Mammary epithelial cell (primary cell): ENCODE measurements at regions not wholly inside any gene's neighbourhood (a gene's known extent, or its start where the extent isn't known, plus 50 kb on each side); places are given as distances from the start of the nearest gene placed in this dataset.
"Not testable (repeated sequence)": the region's sequence is repeated elsewhere in the genome, so short reads cannot be mapped to it uniquely, and the experiment has no call there.

ENCODE experiments used
- EZH2 ChIP-seq: IDR thresholded peaks from 2 replicates; pipeline ENCODE4 v1.6.1; 2012; ENCODE audit warnings: low read length, inconsistent platforms, borderline replicate concordance
- TF ChIP-seq, protein P1 (sequence below), 2 donors: IDR thresholded peaks in 1 of 2; conservative IDR thresholded peaks in 1 of 2; 2 replicates each; pipeline ENCODE4 v1.5.1; 2011 to 2012; ENCODE audit warnings: inconsistent platforms in 2 of 2, low read length in 2 of 2, mild to moderate bottlenecking in 2 of 2, control low read depth in 1 of 2, low read depth in 1 of 2; ENCODE audit not compliant: insufficient read depth in 1 of 2; ENCODE audit errors: extremely low read depth in 1 of 2

DNA sequence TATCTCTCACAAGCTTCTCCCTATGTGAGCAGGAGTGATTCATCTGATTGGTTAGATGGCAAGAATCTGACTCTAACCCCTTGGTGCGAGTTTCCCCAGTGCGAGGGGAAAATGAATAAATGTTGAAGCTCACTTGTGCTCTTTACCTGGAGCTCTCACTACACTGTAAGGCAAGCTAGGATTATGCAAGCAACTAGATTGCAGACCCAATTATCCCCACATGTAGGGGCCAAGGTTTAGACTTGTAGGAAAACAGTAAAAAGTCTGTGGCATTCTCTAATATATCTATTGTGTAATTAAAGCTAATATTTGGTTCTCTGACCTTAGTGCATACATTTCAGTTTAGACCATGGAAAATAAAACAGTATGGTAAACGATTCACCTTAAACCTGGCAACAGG, 247.2 kb downstream of the UBE2NL start:
- TF ChIP-seq, protein P1, sequence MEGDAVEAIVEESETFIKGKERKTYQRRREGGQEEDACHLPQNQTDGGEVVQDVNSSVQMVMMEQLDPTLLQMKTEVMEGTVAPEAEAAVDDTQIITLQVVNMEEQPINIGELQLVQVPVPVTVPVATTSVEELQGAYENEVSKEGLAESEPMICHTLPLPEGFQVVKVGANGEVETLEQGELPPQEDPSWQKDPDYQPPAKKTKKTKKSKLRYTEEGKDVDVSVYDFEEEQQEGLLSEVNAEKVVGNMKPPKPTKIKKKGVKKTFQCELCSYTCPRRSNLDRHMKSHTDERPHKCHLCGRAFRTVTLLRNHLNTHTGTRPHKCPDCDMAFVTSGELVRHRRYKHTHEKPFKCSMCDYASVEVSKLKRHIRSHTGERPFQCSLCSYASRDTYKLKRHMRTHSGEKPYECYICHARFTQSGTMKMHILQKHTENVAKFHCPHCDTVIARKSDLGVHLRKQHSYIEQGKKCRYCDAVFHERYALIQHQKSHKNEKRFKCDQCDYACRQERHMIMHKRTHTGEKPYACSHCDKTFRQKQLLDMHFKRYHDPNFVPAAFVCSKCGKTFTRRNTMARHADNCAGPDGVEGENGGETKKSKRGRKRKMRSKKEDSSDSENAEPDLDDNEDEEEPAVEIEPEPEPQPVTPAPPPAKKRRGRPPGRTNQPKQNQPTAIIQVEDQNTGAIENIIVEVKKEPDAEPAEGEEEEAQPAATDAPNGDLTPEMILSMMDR (conservative IDR thresholded peaks at IDR 0.05 in 1 of 2, IDR thresholded peaks at IDR 0.05 in 1 of 2; ENCODE audit: extremely low read depth in 1 of 2, insufficient read depth in 1 of 2, low read depth in 1 of 2, low read length in 2 of 2): not testable (repeated sequence)
- TF ChIP-seq EZH2: not testable (repeated sequence)
